ENCODE measurements at regions not wholly inside any gene's neighbourhood (a gene's known extent, or its start where the extent isn't known, plus 50 kb on each side); places are given as distances from the start of the nearest gene placed in this dataset.

DNA sequence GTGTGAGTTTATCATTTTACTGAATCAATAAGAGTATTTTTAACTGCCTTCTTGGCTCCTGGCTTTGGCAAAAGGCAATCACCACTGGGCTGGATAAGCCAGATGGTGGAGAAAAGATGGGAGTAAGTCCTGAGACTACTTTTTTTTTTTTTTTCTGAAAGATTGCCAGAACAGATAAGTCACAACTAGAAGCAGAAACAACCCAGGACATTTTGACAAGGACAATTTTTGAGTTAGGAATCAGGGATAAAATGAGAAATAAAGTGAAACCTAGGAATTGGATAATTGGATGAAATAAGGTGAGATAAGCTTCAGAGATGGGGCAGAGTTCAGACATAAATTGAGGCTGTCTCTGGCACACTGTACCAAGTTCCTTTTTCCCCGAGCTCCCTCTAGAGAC is 471.0 kb downstream of the KLHL13 start:
- TF ChIP-seq CTCF (IDR thresholded peaks at IDR 0.05) (no peak), POLR2A (IDR thresholded peaks at IDR 0.05) (no peak), EP300 (IDR thresholded peaks at IDR 0.05) (no peak)

Measured in ovary (tissue), 3 donors.